ENCODE measurements at regions not wholly inside any gene's neighbourhood (a gene's known extent, or its start where the extent isn't known, plus 50 kb on each side); places are given as distances from the start of the nearest gene placed in this dataset.

- H3K27me3 ChIP-seq = no peaks in the 10 kb centered on the region
Observed at GRCh38 chr12:25051171-25051570, 102.3 kb upstream of the BCAT1 start.

GRCh38 chr12:25045869-25046268, 97.0 kb upstream of the BCAT1 start:
- Histone ChIP-seq H3K36me3 (no peaks in the 10 kb centered on the region), H3K27me3 (no peaks in the 10 kb centered on the region), H3K4me3 (no peak overlapping the region), H3K9me3 (peaks cover 3 to 16% (median 9%) of the 10 kb centered on the region in 4 donors), H3K27ac (no peak overlapping the region), H3K4me1 (no peaks in the 10 kb centered on the region)
- no peak for TF ChIP-seq EP300 (IDR thresholded peaks at IDR 0.05)
- no peak for TF ChIP-seq CTCF (IDR thresholded peaks at IDR 0.05)
- no peak for TF ChIP-seq POLR2A (IDR thresholded peaks at IDR 0.05)
- TF ChIP-seq POLR2AphosphoS5 (IDR thresholded peaks at IDR 0.05) = no peak
- no peak for DNase-seq
- no peak for ATAC-seq (ENCODE audit: low FRiP score in 2 of 2)

More at GRCh38 chr12:25051171-25051570, 102.3 kb upstream of the BCAT1 start:
- no peak for ATAC-seq (ENCODE audit: low FRiP score in 2 of 2)
- WGBS, 2 donors = 50 to 60% methylated on average over 6 of the region's 6 CpGs
- Histone ChIP-seq H3K9me3 (peaks cover 3 to 13% (median 7%) of the 10 kb centered on the region in 4 donors), H3K27ac (peak overlapping the region; percentile 78 to 83 (median 81)), H3K4me3 (no peak overlapping the region), H3K4me1 (peaks cover 0 to 7% (median 0%) of the 10 kb centered on the region in 4 donors), H3K36me3 (no peaks in the 10 kb centered on the region)
- TF ChIP-seq EP300 (IDR thresholded peaks at IDR 0.05) = no peak
- TF ChIP-seq CTCF (IDR thresholded peaks at IDR 0.05) = no peak
- no peak for TF ChIP-seq POLR2A (IDR thresholded peaks at IDR 0.05)
- no peak for TF ChIP-seq POLR2AphosphoS5 (IDR thresholded peaks at IDR 0.05)
- DNase-seq = no peak

GRCh38 chr12:25041006-25041741, 92.3 kb upstream of the BCAT1 start:
- Histone ChIP-seq H3K36me3 (no peaks in the 10 kb centered on the region), H3K4me1 (no peaks in the 10 kb centered on the region), H3K9me3 (peaks cover 0 to 4% (median 1%) of the 10 kb centered on the region in 4 donors), H3K4me3 (no peak overlapping the region), H3K27me3 (no peaks in the 10 kb centered on the region), H3K27ac (peak overlapping the region in 1 of 4 donors; percentile 14)
- no peak for DNase-seq
- TF ChIP-seq EP300 (IDR thresholded peaks at IDR 0.05) (no peak), CTCF (IDR thresholded peaks at IDR 0.05) (no peak), POLR2A (IDR thresholded peaks at IDR 0.05) (no peak), POLR2AphosphoS5 (IDR thresholded peaks at IDR 0.05) (no peak)
- no peak for ATAC-seq (ENCODE audit: low FRiP score in 2 of 2)
- 71 to 74% methylated on average over 9 of the region's 9 CpGs for WGBS, 2 donors

- ATAC-seq (ENCODE audit: low FRiP score in 2 of 2) (no peak), DNase-seq (no peak)
- TF ChIP-seq POLR2AphosphoS5 (IDR thresholded peaks at IDR 0.05) = no peak
- 75 to 81% methylated on average over 4 of the region's 4 CpGs for WGBS, 2 donors
- Histone ChIP-seq H3K4me3 (no peak overlapping the region), H3K36me3 (no peaks in the 10 kb centered on the region), H3K27me3 (no peaks in the 10 kb centered on the region), H3K4me1 (no peaks in the 10 kb centered on the region), H3K9me3 (peaks cover 0 to under 1% (median 0%) of the 10 kb centered on the region in 4 donors), H3K27ac (peak overlapping the region in 1 of 4 donors; percentile 14)
Observed at GRCh38 chr12:25040593-25040992, 91.7 kb upstream of the BCAT1 start.

GRCh38 chr12:25034676-25035075, 85.8 kb upstream of the BCAT1 start:
- no peak for TF ChIP-seq POLR2A (IDR thresholded peaks at IDR 0.05)
- no peak for TF ChIP-seq POLR2AphosphoS5 (IDR thresholded peaks at IDR 0.05)
- TF ChIP-seq CTCF (IDR thresholded peaks at IDR 0.05) = no peak
- no peak for TF ChIP-seq EP300 (IDR thresholded peaks at IDR 0.05)
- Histone ChIP-seq H3K36me3 (no peaks in the 10 kb centered on the region), H3K27me3 (no peaks in the 10 kb centered on the region), H3K27ac (no peak overlapping the region), H3K9me3 (no peaks in the 10 kb centered on the region), H3K4me3 (no peak overlapping the region), H3K4me1 (no peaks in the 10 kb centered on the region)
- 58 to 70% methylated on average over 4 of the region's 4 CpGs for whole genome bisulfite sequencing, 2 donors
- ATAC-seq (ENCODE audit: low FRiP score in 2 of 2) (no peak), DNase-seq (no peak)

Measured in upper lobe of left lung (tissue), 6 donors.